Neuronal stem cell (in vitro differentiated cells): ENCODE measurements at regions not wholly inside any gene's neighbourhood (a gene's known extent, or its start where the extent isn't known, plus 50 kb on each side); places are given as distances from the start of the nearest gene placed in this dataset.

Experiments
- DNase-seq: peaks from one replicate; pipeline ENCODE4 v3.0.0-alpha.2; 2013; ENCODE audit warnings: low spot score
- H2AFZ ChIP-seq: one replicate; pipeline ENCODE4 v1.6.1; 2013; ENCODE audit warnings: mild to moderate bottlenecking, low read length, inconsistent platforms
- H2AK5ac ChIP-seq: 2 replicates; pipeline ENCODE4 v1.6.1; 2013; ENCODE audit warnings: low read depth, mild to moderate bottlenecking, inconsistent platforms, low read length, moderate library complexity, mixed read lengths
- H2BK120ac ChIP-seq: 2 replicates; pipeline ENCODE4 v1.6.1; 2013; ENCODE audit warnings: low read depth, mild to moderate bottlenecking, inconsistent platforms, low read length, moderate library complexity, mixed read lengths
- H2BK12ac ChIP-seq: one replicate; pipeline ENCODE4 v1.6.1; 2013; ENCODE audit warnings: low read length, inconsistent platforms
- H2BK15ac ChIP-seq: 2 replicates; pipeline ENCODE4 v1.6.1; 2013; ENCODE audit warnings: mild to moderate bottlenecking, low read length, inconsistent platforms, mixed read lengths
- H2BK5ac ChIP-seq: one replicate; pipeline ENCODE4 v1.6.1; 2013; ENCODE audit warnings: inconsistent platforms, mild to moderate bottlenecking, low read length, moderate library complexity
- H3K14ac ChIP-seq: one replicate; pipeline ENCODE4 v1.6.1; 2013; ENCODE audit warnings: low read length, inconsistent platforms
- H3K18ac ChIP-seq: 2 replicates; pipeline ENCODE4 v1.6.1; 2013; ENCODE audit warnings: low read length, inconsistent platforms
- H3K23ac ChIP-seq: 2 replicates; pipeline ENCODE4 v1.6.1; 2013; ENCODE audit warnings: low read depth, mild to moderate bottlenecking, mixed read lengths, low read length, inconsistent platforms; ENCODE audit not compliant: poor library complexity
- H3K27ac ChIP-seq: replicated peaks from 3 replicates; pipeline ENCODE4 v1.5.1; 2013; ENCODE audit warnings: low read length, inconsistent platforms
- H3K27me3 ChIP-seq, 3 experiments: 2 replicates each; pipeline ENCODE4 v1.6.1; 2013; ENCODE audit warnings: low read length in 3 of 3, mild to moderate bottlenecking in 2 of 3, inconsistent platforms in 1 of 3, low read depth in 1 of 3, mixed read lengths in 1 of 3, moderate library complexity in 1 of 3; ENCODE audit not compliant: control insufficient read depth in 3 of 3, insufficient read depth in 3 of 3
- H3K36me3 ChIP-seq, 2 donors: replicated peaks in 1 of 2; 2 replicates each; pipeline ENCODE4 v1.6.1; 2013; ENCODE audit warnings: low read length in 2 of 2; ENCODE audit not compliant: control insufficient read depth in 2 of 2, insufficient read depth in 2 of 2
- H3K4ac ChIP-seq: 2 replicates; pipeline ENCODE4 v1.6.1; 2013; ENCODE audit warnings: inconsistent platforms, mild to moderate bottlenecking, low read length, moderate library complexity
- H3K4me1 ChIP-seq, 2 donors: 1 replicate in 1 of 2; 2 replicates in 1 of 2; pipeline ENCODE4 v1.6.1; 2013; ENCODE audit warnings: low read length in 2 of 2, low read depth in 1 of 2; ENCODE audit not compliant: control insufficient read depth in 2 of 2, insufficient read depth in 1 of 2
- H3K4me2 ChIP-seq: one replicate; pipeline ENCODE4 v1.6.1; 2013; ENCODE audit warnings: mild to moderate bottlenecking, low read length, inconsistent platforms; ENCODE audit not compliant: insufficient read depth, poor library complexity, severe bottlenecking
- H3K4me3 ChIP-seq, 2 donors: 2 replicates each; pipeline ENCODE4 v1.5.1; 2013; ENCODE audit warnings: low read length in 2 of 2, mild to moderate bottlenecking in 2 of 2, inconsistent platforms in 1 of 2, moderate library complexity in 1 of 2
- H3K79me1 ChIP-seq: one replicate; pipeline ENCODE4 v1.6.1; 2013; ENCODE audit warnings: low read depth, mild to moderate bottlenecking, inconsistent platforms, low read length, moderate library complexity
- H3K9ac ChIP-seq: one replicate; pipeline ENCODE4 v1.6.1; 2013; ENCODE audit warnings: mild to moderate bottlenecking, low read depth, low read length, inconsistent platforms; ENCODE audit not compliant: poor library complexity
- H3K9me3 ChIP-seq, 2 donors: replicated peaks in 1 of 2; 2 replicates each; pipeline versions ENCODE3 to v1.6.1; 2013; ENCODE audit warnings: low read length in 2 of 2, mild to moderate bottlenecking in 2 of 2, inconsistent platforms in 1 of 2, low read depth in 1 of 2, mixed read lengths in 1 of 2, moderate library complexity in 1 of 2; ENCODE audit not compliant: control insufficient read depth in 2 of 2, insufficient read depth in 1 of 2
- H4K8ac ChIP-seq: one replicate; pipeline ENCODE4 v1.6.1; 2013; ENCODE audit warnings: low read depth, mild to moderate bottlenecking, inconsistent platforms, low read length, moderate library complexity
- H4K91ac ChIP-seq: one replicate; pipeline ENCODE4 v1.6.1; 2013; ENCODE audit warnings: low read length, low read depth, mild to moderate bottlenecking, inconsistent platforms; ENCODE audit not compliant: poor library complexity
- WGBS, 2 donors: extraction: QIAGEN DNeasy Blood & Tissue Kit; methylation state at CpG; one replicate each; pipeline ENCODE4 v1.1.7; 2013; ENCODE audit warnings: missing lambda C conversion rate in 2 of 2, mixed read lengths in 1 of 2; ENCODE audit not compliant: insufficient read length in 2 of 2, insufficient replicate concordance in 1 of 2; ENCODE audit errors: extremely low coverage in 2 of 2; 5-methylcytosine and 5-hydroxymethylcytosine counted together

GRCh38 chr11:87555101-87555500 is 517.4 kb downstream of the TMEM135 start:
- Histone ChIP-seq H4K91ac (no peak overlapping the region), H2BK15ac (no peak overlapping the region), H3K27ac (no peak overlapping the region), H3K4me3 (no peak overlapping the region), H3K23ac (no peak overlapping the region), H3K14ac (no peak overlapping the region), H3K4ac (no peak overlapping the region), H2BK120ac (no peak overlapping the region), H3K27me3 (no peaks in the 10 kb centered on the region), H3K9ac (no peak overlapping the region), H2AK5ac (no peak overlapping the region), H3K4me2 (no peak overlapping the region), H2BK5ac (no peak overlapping the region), H3K79me1 (no peaks in the 10 kb centered on the region), H3K4me1 (no peaks in the 10 kb centered on the region), H4K8ac (no peak overlapping the region), H2AFZ (no peak overlapping the region), H2BK12ac (no peak overlapping the region), H3K36me3 (no peaks in the 10 kb centered on the region), H3K9me3 (no peaks in the 10 kb centered on the region), H3K18ac (no peak overlapping the region)
- DNase-seq, result no peak
- no CpG with 5 or more reads among the region's 2 CpGs for WGBS, 2 donors

- Histone ChIP-seq H3K27me3 (no peaks in the 10 kb centered on the region), H2BK5ac (no peak overlapping the region), H3K23ac (no peak overlapping the region), H2BK120ac (no peak overlapping the region), H3K14ac (no peak overlapping the region), H3K9me3 (no peaks in the 10 kb centered on the region), H2BK15ac (no peak overlapping the region), H3K4me1 (no peaks in the 10 kb centered on the region), H3K4ac (no peak overlapping the region), H4K8ac (no peak overlapping the region), H3K4me3 (no peak overlapping the region), H3K36me3 (no peaks in the 10 kb centered on the region), H3K18ac (no peak overlapping the region), H2BK12ac (no peak overlapping the region), H2AK5ac (no peak overlapping the region), H3K27ac (no peak overlapping the region), H4K91ac (no peak overlapping the region), H2AFZ (no peak overlapping the region), H3K9ac (no peak overlapping the region), H3K4me2 (no peak overlapping the region), H3K79me1 (no peaks in the 10 kb centered on the region)
- WGBS, 2 donors, result no CpG with 5 or more reads among the region's 3 CpGs
- DNase-seq, result no peak
Observed at GRCh38 chr11:87548797-87549196, 511.1 kb downstream of the TMEM135 start.

GRCh38 chr11:87545858-87546257 is 508.1 kb downstream of the TMEM135 start:
- Histone ChIP-seq H3K4me1 (no peaks in the 10 kb centered on the region), H2AFZ (no peak overlapping the region), H3K4me3 (no peak overlapping the region), H3K9me3 (peaks cover 0 to 3% of the 10 kb centered on the region in 2 donors), H2BK5ac (no peak overlapping the region), H2BK15ac (no peak overlapping the region), H4K91ac (no peak overlapping the region), H2AK5ac (no peak overlapping the region), H4K8ac (no peak overlapping the region), H3K36me3 (no peaks in the 10 kb centered on the region), H3K14ac (no peak overlapping the region), H3K18ac (no peak overlapping the region), H3K79me1 (no peaks in the 10 kb centered on the region), H3K27me3 (no peaks in the 10 kb centered on the region), H3K4me2 (no peak overlapping the region), H2BK12ac (no peak overlapping the region), H2BK120ac (no peak overlapping the region), H3K27ac (no peak overlapping the region), H3K23ac (no peak overlapping the region), H3K9ac (no peak overlapping the region), H3K4ac (no peak overlapping the region)
- no CpG with 5 or more reads among the region's 1 CpG for WGBS, 2 donors
- DNase-seq, result no peak

- no peak overlapping the region for H3K4me2 ChIP-seq
- H2BK120ac ChIP-seq, result no peak overlapping the region
- H3K79me1 ChIP-seq, result no peaks in the 10 kb centered on the region
- no peaks in the 10 kb centered on the region for H3K27me3 ChIP-seq
- no peak overlapping the region for H2BK15ac ChIP-seq
- no peak for DNase-seq
- no peak overlapping the region for H3K23ac ChIP-seq
- H3K4ac ChIP-seq, result no peak overlapping the region
- no peaks in the 10 kb centered on the region for H3K4me1 ChIP-seq
- H2BK5ac ChIP-seq, result no peak overlapping the region
- whole genome bisulfite sequencing, 2 donors, result no CpG with 5 or more reads among the region's 1 CpG
- H3K18ac ChIP-seq, result no peak overlapping the region
- H3K14ac ChIP-seq, result no peak overlapping the region
- H2AK5ac ChIP-seq, result no peak overlapping the region
- no peak overlapping the region for H2BK12ac ChIP-seq
- no peak overlapping the region for H4K8ac ChIP-seq
- no peaks in the 10 kb centered on the region for H3K36me3 ChIP-seq
- no peak overlapping the region for H2AFZ ChIP-seq
- H3K4me3 ChIP-seq, result no peak overlapping the region
- H3K9ac ChIP-seq, result no peak overlapping the region
- H4K91ac ChIP-seq, result no peak overlapping the region
- no peak overlapping the region for H3K27ac ChIP-seq
- H3K9me3 ChIP-seq, result peaks cover 0 to 3% of the 10 kb centered on the region in 2 donors
Observed at GRCh38 chr11:87539596-87539995, 501.9 kb downstream of the TMEM135 start.
